GM19351 (cell line): ENCODE measurements at regions not wholly inside any gene's neighbourhood (a gene's known extent, or its start where the extent isn't known, plus 50 kb on each side); places are given as distances from the start of the nearest gene placed in this dataset.
"Not testable (repeated sequence)": the region's sequence is repeated elsewhere in the genome, so short reads cannot be mapped to it uniquely, and the experiment has no call there.

Source experiments
- ATAC-seq: cut with Tn5 transposase; IDR thresholded peaks from one replicate; pipeline ENCODE4 v1.9.1; 2021; ENCODE audit warnings: mild to moderate bottlenecking, moderate library complexity; ENCODE audit not compliant: unreplicated experiment

DNA sequence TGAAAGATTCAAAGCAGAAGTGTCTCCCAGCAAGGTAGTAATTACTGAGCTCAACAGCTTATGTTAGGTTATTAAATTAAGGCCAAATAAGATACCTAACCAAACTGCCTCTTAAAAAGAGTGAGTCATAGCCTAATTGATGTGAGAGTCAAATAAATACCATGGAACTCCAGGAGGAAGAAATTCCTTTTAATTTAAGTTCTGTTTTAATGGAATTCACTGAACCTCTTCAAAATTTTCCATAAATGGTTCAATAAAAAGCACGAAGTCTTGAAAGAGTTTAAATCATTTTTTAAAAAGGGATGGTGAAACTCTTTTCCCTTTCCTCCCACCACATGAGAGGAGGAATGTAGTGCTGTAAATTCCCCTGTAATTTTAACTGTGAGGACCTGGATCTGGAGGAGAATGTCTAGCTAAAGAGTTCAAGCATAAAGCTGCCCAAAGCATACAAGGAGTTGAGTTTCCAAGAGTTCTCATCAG lies 180.8 kb upstream of the MMADHC start:
- no peak for ATAC-seq

DNA sequence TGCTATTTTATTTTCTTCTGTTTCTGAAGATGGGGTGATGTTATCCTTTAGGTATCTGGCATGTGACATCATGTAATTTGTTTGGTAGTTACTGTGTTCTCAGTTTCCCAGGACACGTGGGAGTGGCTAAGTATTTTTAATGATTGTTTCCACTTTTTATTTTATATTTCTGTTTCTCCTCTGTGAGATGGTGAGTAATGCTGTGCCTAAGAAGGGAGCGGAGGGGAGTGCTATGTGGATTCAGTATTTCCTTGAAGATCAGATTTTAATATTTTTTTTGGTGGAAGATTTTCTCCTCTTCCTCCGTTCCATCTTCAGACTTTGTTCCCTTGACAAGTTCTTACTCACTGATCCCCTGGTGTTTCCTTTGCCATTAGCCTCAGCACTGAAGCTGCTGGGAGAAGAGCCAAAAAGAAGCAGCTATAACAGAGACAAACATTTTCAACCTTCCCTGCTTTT lies 180.0 kb upstream of the MMADHC start:
- ATAC-seq, result no peak

DNA sequence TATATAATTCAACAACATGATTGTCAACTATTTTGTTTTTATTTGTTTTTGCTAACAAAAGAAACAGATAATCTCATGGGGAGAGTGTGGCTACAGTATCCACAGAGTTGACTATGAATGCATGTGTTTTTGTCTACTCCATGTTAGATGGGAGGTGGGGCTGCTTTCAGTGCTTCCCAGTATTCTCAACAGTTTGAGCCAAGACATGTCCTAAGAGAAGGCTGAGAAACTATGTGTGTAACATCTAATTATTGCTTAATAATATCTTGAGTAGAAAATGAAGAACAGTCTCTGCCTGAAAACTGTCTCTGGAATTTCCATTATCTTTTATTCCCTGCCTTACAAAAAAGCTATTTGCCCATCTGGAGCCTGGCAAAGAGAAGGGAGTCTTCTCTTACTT lies 178.8 kb upstream of the MMADHC start:
- no peak for ATAC-seq

DNA sequence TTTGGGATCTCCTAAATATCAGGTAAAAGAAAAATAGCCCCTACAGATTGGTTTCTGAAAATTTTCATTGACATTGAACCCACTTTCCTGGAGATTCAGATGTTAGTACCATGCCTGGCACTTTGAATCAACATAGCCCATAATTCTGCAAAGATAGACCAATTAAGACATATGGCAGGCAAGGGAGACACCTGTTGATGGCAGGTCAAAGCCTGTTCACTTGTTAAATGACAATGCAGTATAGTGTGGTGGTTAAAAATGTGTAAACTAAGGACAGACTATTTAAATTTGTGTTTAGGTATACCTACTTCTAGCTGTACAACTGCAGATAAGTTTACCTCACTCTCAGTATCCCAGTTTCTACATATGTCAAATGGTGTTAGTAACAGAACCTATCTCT lies 178.1 kb upstream of the MMADHC start:
- no peak for ATAC-seq

DNA sequence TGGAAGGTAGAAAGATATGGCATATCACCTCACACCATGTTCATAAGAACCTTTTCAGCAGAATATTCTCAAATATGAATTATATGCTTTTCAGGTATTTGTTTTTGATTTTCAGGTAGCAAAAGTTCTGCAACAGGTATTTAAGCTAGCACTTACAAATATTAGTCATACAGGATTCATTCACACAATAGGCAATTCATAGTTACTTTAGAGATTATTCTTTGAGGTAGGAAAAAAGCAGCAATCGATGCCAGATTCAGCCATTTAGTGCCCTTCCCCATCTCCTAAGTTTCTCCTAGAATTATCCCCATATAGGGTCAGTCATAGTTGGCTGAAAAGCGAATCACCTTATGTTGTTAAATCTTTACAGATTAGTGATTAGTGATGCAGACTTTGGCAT lies 177.4 kb upstream of the MMADHC start:
- ATAC-seq, result no peak

DNA sequence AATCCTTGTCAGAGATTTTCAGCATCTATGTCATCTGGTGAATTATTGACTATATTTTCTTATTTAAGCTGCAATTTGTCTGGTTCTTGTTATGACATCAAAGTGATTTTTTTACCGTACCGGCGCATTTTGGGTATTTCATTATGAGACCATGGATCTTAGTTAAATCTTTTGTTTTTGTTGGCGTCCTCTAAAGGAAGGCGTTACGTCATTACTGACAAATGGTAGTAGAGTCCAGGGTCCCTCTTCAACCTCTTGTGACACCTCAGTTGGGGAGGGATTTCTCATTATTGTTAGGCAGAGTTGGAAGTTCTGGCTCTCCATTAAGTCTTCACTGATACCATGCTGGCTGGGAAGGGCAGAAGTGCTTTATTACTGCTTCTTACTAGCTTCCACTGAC lies 175.8 kb upstream of the MMADHC start:
- no peak for ATAC-seq

DNA sequence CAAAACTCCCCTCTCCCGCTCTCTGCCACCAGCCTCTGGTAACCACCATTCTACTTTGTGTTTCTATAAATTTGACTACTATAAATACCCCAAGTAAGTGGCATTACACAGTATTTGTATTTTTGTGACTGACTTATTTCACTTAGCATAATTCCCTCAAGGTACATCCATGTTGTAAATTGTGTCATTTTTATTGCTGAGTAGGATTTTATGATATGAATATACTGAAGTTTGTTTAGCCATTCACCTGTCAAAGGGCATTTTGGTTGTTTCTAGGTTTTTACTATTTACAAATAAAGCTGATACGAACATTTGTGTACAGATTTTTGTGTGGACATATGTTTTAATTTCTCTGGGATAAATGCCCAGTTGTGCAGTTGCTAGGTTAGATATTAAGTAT lies 174.0 kb upstream of the MMADHC start:
- ATAC-seq, result no peak

DNA sequence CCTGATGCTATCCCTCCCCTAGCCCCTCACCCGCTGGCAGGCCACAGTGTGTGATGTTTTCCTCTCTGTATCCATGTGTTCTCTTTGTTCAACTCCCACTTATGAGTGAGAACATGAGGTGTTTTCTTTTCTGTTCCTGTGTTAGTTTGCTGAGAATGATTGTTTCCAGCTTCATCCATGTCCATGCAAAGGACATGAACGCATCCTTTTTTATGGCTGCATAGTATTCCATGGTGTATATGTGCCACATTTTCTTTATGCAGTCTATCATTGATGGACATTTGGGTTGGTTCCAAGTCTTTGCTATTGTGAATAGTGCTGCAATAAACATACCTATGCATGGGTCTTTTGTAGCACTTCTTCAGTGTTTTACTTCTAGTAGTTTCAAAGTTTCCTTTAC lies 171.8 kb upstream of the MMADHC start:
- ATAC-seq, result not testable (repeated sequence)

DNA sequence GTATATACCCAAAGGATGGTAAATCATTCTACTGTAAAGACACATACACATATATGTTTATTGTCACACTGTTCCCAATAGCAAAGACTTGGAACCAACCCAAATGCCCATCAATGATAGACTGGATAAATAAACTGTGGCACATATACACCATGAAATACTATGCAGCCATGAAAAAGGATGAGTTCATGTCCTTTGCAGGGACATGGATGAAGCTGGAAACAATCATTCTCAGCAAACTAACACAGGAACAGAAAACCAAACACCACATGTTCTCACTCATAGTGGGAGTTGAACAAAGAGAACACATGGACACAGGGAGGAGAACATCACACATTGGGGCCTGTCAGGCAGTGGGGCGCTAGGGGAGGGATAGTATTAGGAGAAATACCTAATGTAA lies 167.1 kb upstream of the MMADHC start:
- ATAC-seq, result not testable (repeated sequence)

DNA sequence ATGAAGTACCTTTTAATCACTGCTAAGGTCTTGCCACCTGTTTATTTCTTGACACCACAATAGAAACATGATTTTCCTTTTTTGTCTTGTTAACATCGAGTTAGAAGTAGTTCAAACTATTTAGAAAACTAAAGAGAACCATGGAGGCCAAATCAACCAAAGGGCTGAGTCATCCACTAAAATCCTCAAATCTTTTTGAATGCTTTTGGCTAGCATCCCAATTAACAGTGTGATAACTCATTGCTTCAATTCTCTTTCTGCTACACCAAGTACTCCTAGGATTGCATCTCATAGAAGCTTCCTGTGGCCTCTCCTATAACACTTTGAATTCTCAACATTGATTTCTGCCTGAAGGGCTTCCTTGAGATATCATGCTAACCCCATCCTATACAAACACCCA lies 159.9 kb upstream of the MMADHC start:
- no peak for ATAC-seq

DNA sequence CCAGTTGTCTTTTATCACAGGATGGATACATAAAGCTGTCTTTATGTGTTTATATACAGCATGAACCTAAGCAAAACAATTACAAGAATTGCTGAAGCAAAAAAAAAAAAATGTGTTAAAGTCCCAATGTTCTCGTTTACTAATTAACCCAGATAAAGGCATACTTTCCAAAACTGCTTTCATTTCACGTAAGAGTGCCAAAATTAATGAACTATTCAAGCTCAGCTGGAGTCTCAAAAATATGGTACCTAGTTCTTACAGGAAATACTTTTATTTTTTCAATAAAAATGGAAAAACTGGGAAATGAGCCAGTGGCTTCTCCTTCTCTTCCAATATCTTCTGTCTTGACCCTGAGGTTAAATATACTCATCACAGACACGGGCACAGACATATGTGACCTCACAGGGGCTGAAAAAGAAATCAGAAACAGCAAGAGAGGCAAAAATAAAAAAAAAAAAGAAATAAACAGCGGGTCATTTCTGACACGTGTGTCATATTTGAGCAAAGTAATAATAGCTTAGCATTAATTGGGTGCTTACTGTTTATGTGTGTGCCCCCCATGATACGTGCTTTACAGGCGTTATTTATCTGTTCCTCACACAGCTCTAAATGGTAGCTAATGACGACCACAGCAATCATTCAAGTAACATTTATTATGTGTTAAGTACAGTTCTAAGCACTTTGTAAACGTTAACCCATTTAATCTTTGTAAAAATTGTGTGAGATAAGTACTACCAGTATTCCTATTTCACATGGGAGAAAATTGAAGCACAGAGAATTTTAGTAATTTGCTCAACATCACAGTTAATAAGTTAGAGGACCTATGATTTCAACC lies 158.0 kb upstream of the MMADHC start:
- ATAC-seq, result no peak

DNA sequence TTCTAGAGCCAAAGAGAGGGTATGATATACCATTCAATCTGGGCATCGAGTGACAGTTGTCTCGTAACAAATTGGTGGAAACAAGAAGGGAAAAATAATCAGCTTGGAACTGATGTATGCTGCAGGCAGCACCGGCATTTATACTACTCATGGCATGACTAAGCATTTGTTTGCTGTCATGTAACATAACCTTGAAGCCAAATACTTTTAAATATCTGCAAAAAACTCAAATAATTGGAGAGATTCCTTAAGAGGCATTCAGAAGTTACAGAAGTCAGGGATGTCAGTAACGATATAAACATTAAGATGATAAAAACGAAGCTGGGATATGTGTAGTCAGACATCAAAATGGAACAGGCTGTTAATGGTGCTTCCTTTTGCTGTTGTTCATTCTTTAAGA lies 157.3 kb upstream of the MMADHC start:
- ATAC-seq, result no peak

DNA sequence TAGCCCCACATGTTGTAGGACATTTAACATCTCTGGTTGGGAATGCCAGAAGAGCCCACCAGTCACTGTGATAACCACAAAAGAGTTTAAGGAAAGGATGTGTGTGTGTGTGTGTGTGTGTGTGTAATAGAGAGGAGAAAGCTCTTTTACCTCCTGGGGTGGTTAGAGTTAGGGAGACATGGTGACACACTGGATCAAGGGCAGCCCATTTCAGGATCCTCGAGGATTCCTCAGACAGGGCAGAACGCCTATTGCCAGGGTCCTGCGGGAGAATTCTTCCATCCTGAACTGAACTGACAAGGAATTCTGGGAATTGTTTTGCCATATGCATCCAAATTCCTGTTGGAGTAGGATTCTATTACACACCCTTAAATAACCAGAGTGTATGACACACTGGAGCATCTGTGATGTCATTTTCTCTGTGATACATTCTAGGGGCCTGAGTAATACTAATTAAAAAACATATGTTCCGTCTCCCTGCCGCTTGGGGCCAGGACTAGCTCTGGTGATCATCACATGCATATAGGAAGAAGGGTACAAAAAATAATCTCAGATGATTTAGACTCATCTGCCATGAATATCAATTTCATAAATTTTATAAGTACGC lies 156.4 kb upstream of the MMADHC start:
- ATAC-seq, result no peak

DNA sequence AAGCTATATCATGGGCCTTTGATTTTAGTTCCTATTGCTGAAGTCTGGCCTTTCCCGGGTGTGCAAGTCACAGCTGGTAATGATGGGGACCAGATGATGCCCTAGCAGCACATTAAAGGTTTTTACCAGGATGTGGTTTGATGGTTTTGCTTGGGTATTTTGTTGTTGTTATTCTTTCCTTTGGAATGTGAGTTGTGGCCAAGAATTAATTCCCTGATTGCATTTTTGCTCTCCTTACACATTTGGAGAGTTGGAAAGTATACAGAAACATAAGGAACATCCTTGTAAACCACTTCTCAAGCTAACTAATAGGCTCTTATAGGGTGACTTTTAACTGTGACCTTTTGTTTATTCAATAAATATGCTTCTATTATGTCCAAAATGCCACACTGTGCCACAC lies 154.1 kb upstream of the MMADHC start:
- ATAC-seq, result no peak

DNA sequence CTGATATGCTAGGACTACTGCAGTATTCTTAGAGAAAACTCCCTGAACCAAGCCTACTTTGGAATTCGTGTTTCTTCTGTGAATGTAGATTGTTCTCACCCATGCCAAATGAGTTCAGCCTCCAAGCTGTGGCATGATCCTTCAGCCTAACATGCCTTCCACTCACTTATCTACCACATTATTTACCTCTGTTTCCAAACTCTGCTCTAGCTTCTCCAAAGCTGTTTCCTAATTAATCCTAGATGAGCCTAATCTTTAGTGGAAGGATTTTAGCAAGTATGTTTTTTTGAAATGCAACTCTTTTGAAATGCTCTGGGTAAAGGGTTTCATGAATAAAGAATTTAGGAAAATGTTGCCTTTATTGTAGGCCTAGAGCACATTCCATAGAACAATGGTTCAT lies 152.9 kb upstream of the MMADHC start:
- ATAC-seq, result no peak

DNA sequence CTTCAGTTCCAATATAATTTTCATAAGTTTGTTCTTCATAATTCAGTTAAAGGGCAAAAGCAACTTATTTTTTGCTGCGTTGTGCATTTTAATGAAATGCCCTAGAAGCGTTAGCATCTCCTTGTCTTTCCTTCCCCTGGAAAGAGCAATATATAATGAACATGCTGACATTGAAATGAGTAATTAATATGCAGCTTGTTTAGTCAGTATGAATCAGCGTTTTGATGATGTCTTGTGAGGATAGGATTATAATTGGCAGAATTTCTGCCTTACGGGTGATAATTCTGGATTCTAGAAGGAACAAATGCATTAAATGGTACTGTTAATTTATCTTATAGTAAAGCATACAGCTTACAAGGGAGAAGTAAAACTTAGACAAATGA lies 152.3 kb upstream of the MMADHC start:
- ATAC-seq, result no peak

DNA sequence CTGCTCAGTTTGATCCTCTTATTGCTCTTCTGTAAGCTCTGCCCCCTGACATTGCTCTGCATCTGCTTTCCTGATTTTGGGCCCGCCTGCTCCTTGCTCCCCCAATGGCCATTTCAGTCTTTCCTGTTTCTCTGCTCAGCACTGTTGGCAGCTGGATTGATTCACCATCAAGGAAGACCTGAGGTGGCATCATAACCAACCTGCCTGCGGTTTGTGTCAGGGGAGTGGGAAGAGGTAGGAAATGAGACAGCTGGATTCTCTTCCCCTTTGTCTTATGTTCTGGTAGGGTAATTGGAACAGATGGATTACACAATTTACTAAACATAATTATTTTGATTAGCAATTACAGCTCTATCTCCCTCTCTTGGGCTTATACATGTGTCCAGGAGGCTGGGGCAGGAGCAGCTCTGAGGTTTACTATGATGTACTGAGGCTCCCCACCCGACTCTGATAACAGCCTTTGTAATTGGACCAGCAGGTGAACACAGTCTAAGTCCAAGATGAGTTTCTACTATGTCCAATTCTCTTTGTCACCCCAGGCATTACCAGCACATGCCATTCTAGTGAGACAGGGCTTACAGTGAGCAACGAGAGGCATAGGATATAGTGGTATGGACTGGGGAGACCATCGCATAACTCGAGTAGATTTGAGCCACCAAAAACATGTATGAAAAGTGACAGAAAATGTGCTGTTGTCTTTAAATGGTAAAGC lies 151.8 kb upstream of the MMADHC start:
- ATAC-seq, result no peak

DNA sequence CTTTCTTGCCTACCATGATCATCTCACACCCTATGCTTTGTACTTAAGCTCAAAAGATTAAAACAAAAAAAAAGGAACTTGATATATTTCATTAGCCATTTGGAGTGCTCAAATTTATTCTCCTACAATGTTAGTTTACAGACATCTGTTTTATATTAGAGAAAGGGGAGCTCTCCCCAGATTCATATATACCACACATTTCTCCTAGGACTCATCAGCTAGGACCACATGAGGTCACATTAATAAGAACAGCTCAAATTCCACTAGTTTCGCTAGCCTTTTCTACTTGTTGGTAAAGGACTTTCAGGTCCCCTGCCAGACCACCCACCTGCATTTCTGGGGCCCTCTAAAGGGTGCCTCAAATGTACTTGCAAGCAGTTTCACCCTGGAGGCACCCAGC lies 151.2 kb upstream of the MMADHC start:
- ATAC-seq, result no peak

DNA sequence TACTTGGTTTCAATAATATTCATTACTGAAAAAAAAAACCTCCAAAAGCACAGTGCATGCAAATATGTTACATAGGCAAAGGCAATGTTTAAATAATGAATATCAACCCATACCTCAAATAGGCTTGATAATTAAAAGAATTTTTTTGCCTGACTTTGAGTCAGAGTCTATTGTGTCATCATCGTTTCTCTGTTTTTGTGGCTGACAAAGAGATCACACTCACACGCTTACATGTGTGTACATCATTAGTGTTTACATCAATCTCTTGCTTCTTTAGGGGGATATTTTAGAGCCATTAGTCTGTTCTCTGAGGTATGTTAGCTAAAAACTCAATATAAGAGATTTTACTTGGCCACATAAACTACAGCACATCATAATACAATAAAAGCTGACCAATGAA lies 150.3 kb upstream of the MMADHC start:
- ATAC-seq, result no peak

DNA sequence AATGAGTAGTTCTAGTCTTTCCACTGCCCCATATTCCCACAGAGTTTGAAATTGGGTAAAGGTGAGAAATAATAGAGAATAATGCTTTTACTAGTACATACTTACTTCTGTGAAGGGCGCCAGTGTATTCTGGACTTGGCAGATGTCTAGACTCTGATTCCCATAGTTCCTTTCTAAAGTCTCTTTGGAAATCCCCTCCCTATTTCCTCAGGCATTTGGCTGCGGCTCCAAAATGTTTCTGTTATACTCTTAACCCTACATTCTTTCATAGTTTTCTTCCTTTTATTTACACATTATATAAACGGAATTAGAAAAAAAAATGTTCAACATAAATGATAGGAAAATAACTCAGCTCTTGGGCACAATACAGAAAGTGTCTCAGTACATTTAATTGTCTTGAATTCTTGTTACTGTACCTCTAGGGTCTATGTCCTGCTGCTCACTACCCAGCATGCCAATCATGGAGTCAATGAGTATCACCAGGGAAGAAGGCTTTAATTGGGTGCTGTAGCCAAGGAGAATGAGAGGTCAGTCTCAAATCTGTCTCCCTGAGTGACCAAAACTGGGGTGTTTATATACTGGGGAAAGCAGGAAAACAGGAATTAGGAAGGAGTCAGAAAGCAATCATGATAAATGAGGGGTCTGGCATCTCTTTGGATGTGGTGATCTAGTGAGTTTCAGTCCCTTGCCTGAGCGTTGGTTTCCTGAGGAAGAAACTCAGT lies 147.8 kb upstream of the MMADHC start:
- ATAC-seq, result no peak
